GM12878 (cell line): ENCODE measurements at regions not wholly inside any gene's neighbourhood (a gene's known extent, or its start where the extent isn't known, plus 50 kb on each side); places are given as distances from the start of the nearest gene placed in this dataset.

Experiments used
- ATAC-seq: fragments of 200-7000 bp; cut with Tn5 transposase; 3 replicates; pipeline ENCODE4 v1.9.1; 2020; ENCODE audit warnings: mild to moderate bottlenecking, moderate library complexity
- BruUV-seq: library from RNA; stranded (reverse); fragments of 400-500 nt; replicated peaks from 2 replicates; lab custom pipeline; 2021; lab: Mats Ljungman, UMichigan
- CTCF ChIA-PET: fragments of 300-600 bp; sonication (Branson Sonifier 250); formaldehyde crosslinking; extraction: SDS; loops from one replicate; lab custom pipeline; 2021; ENCODE audit warnings: inconsistent platforms; lab: Yijun Ruan, JAX
- POLR2A ChIA-PET: fragments of 350-600 bp; formaldehyde crosslinking; extraction: SDS; loops from one replicate; lab custom pipeline; 2021; ENCODE audit warnings: inconsistent platforms; lab: Charles Lee
- RAD21 ChIA-PET: fragments of 300-600 bp; sonication (Branson Sonifier 250); formaldehyde crosslinking; loops from one replicate; lab custom pipeline; 2023; ENCODE audit warnings: antibody characterized with exemption; ENCODE audit not compliant: unreplicated experiment; lab: Charles Lee
- SMC1A ChIA-PET: fragments of 300-600 bp; sonication (Branson Sonifier 250); formaldehyde crosslinking; loops from one replicate; lab custom pipeline; 2023; ENCODE audit not compliant: unreplicated experiment, uncharacterized antibody; lab: Charles Lee
- DNase-seq: peaks from one replicate; pipeline ENCODE4 v3.0.0-alpha.2; 2011; ENCODE audit warnings: low read depth, low spot score
- FAIRE-seq: peaks from 3 replicates; lab custom pipeline; 2011; peaks lifted over from hg19 to GRCh38; lab: Jason Lieb, UNC
- H2AFZ ChIP-seq: 2 replicates; pipeline ENCODE4 v1.6.0; 2011; ENCODE audit warnings: low read depth, low read length, control low read depth; ENCODE audit not compliant: control insufficient read depth
- H3K27ac ChIP-seq: 2 replicates; pipeline ENCODE4 v1.5.1; 2011; ENCODE audit warnings: control low read depth; ENCODE audit not compliant: control insufficient read depth, insufficient read depth
- H3K27me3 ChIP-seq, 2 experiments: replicated peaks in 1 of 2; 2 replicates each; pipeline versions ENCODE4 v1.6.0 to v1.6.1; 2011; ENCODE audit warnings: low read length in 1 of 2; ENCODE audit not compliant: control insufficient read depth in 2 of 2, insufficient read depth in 2 of 2
- H3K36me3 ChIP-seq, 2 experiments: 2 replicates each; pipeline ENCODE4 v1.5.1; 2011; ENCODE audit warnings: low read length in 1 of 2; ENCODE audit not compliant: control insufficient read depth in 2 of 2, insufficient read depth in 2 of 2
- H3K4me1 ChIP-seq: 2 replicates; pipeline ENCODE4 v1.6.1; 2011; ENCODE audit warnings: mild to moderate bottlenecking, low read length, moderate library complexity, mixed read lengths; ENCODE audit not compliant: control insufficient read depth, insufficient read depth
- H3K4me2 ChIP-seq: 2 replicates; pipeline ENCODE4 v1.6.0; 2011; ENCODE audit warnings: control low read depth; ENCODE audit not compliant: control insufficient read depth, insufficient read depth
- H3K4me3 ChIP-seq: fragments of 200-600 bp; sonication (generic); 2 replicates; pipeline ENCODE4 v1.5.1; 2016
- H3K79me2 ChIP-seq: 2 replicates; pipeline ENCODE4 v1.6.0; 2011; ENCODE audit warnings: low read length; ENCODE audit not compliant: control insufficient read depth, insufficient read depth
- H3K9ac ChIP-seq: 2 replicates; pipeline ENCODE4 v1.8.0; 2011; ENCODE audit warnings: low read length, control low read depth, mixed read lengths; ENCODE audit not compliant: control insufficient read depth, insufficient read depth
- H3K9me3 ChIP-seq: replicated peaks from 3 replicates; pipeline ENCODE4 v1.5.1; 2011; ENCODE audit warnings: mild to moderate bottlenecking, low read length; ENCODE audit not compliant: control insufficient read depth, insufficient read depth
- H4K20me1 ChIP-seq: 2 replicates; pipeline ENCODE4 v1.6.0; 2011; ENCODE audit not compliant: control insufficient read depth, insufficient read depth
- ESRRA ChIP-seq: IDR thresholded peaks from 2 replicates; pipeline ENCODE4 v1.6.1; 2012; ENCODE audit warnings: mild to moderate bottlenecking, low read length, improper control_type of control experiment
- HDAC6 ChIP-seq: fragments of 200-600 bp; sonication (generic); IDR thresholded peaks from one replicate; pipeline ENCODE4 v1.8.0; 2017; ENCODE audit warnings: antibody characterized with exemption; ENCODE audit not compliant: unreplicated experiment
- MEF2A ChIP-seq: IDR thresholded peaks from 2 replicates; pipeline ENCODE4 v1.6.1; 2011; ENCODE audit warnings: low read depth, mild to moderate bottlenecking, low read length, moderate library complexity; ENCODE audit not compliant: insufficient read depth
- POU2F2 ChIP-seq: IDR thresholded peaks from 3 replicates; pipeline ENCODE4 v1.6.1; 2011; ENCODE audit warnings: low read depth, mild to moderate bottlenecking, low read length, borderline replicate concordance
- RAD51 ChIP-seq: fragments of 450-650 bp; IDR thresholded peaks from 2 replicates; pipeline ENCODE4 v1.6.1; 2016; ENCODE audit warnings: moderate library complexity, mild to moderate bottlenecking, inconsistent platforms
- RCOR1 ChIP-seq: conservative IDR thresholded peaks from 2 replicates; pipeline ENCODE4 v1.6.1; 2012; ENCODE audit warnings: low read depth, low read length, improper control_type of control experiment
- SREBF2 ChIP-seq: IDR thresholded peaks from 2 replicates; pipeline ENCODE4 v1.6.1; 2012; ENCODE audit warnings: mild to moderate bottlenecking, low read length
- TCF3 ChIP-seq: IDR thresholded peaks from 2 replicates; pipeline ENCODE4 v1.6.1; 2012; ENCODE audit warnings: low read depth, mild to moderate bottlenecking, low read length, borderline replicate concordance; ENCODE audit not compliant: insufficient read depth
- WRNIP1 ChIP-seq: IDR thresholded peaks from 2 replicates; pipeline ENCODE4 v1.6.1; 2011; ENCODE audit warnings: low read depth, low read length, improper control_type of control experiment, borderline replicate concordance
- ZNF384 ChIP-seq: IDR thresholded peaks from 2 replicates; pipeline ENCODE4 v1.6.1; 2012; ENCODE audit warnings: low read depth, mild to moderate bottlenecking, low read length, improper control_type of control experiment, borderline replicate concordance
- ZSCAN29 ChIP-seq: fragments of 450-650 bp; IDR thresholded peaks from 2 replicates; pipeline ENCODE4 v1.6.1; 2017; ENCODE audit warnings: mild to moderate bottlenecking, moderate library complexity
- WGBS: methylation state at CpG from one replicate; pipeline ENCODE4 v1.1.6; 2016; ENCODE audit warnings: low lambda C conversion rate; ENCODE audit not compliant: insufficient replicate concordance, insufficient coverage; ENCODE audit errors: missing lambda C conversion rate; 5-methylcytosine and 5-hydroxymethylcytosine counted together
- in situ Hi-C: fragments of 300-500 bp; cut with MboI; formaldehyde crosslinking; loops from 9 replicates; pipeline ENCODE4 v1.14.3; 2018; ENCODE audit warnings: mixed read lengths
- intact Hi-C: fragments of 100-400 bp; cut with micrococcal nuclease; formaldehyde crosslinking; loops from one replicate; pipeline ENCODE4 v1.14.2; 2022; ENCODE audit not compliant: unreplicated experiment
- TF ChIP-seq, protein P1 (sequence below): fragments of 450-650 bp; IDR thresholded peaks from 2 replicates; pipeline ENCODE4 v1.6.1; 2017; ENCODE audit warnings: mild to moderate bottlenecking, moderate library complexity
- TF ChIP-seq, protein P2 (sequence below): fragments of 150-350 bp; IDR thresholded peaks from 2 replicates; pipeline ENCODE4 v1.6.1; 2016; ENCODE audit warnings: low read depth, low read length
- TF ChIP-seq, protein P3 (sequence below): fragments of 450-650 bp; IDR thresholded peaks from 2 replicates; pipeline ENCODE4 v1.6.1; 2018; ENCODE audit warnings: borderline replicate concordance, mild to moderate bottlenecking; ENCODE audit not compliant: partially characterized antibody

DNA sequence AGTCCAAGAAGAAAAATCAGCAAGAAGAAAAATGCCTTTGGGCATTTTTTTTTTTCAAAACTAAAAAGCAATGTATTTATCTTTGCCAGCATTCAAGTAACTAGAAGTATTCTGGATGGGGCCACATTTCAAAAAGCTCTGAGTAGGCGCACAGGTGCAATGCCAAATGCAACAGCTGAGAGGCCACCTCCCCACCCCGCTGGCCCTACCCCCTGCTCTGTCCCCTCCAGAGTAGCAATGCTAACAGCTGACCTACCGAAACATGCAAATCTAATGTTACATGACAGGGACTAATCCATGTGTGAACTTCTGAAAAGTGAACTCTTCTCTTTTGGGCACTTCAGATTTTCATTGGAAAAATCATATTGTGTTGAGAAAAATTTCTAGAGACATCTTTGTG is 153.7 kb upstream of the SLC38A2 start:
- H3K4me3 ChIP-seq, result no peak overlapping the region
- intact Hi-C loops (no loop called here), in situ Hi-C loops (no loop called here)
- SMC1A ChIA-PET, result interaction anchor here (0.7 to 3.3 kb wide), 5 partner anchors 9 to 140 kb away, joined by 3 to 16 read pairs (median 5); no protein-coding TSS in a partner anchor
- H3K9ac ChIP-seq, result no peak overlapping the region
- no peak overlapping the region for H3K4me2 ChIP-seq
- no peaks in the 10 kb centered on the region for H3K4me1 ChIP-seq
- RAD21 ChIA-PET, result no interaction called here
- no peaks in the 10 kb centered on the region for H3K36me3 ChIP-seq
- H3K79me2 ChIP-seq, result no peaks in the 10 kb centered on the region
- no peak overlapping the region for H3K27ac ChIP-seq
- H2AFZ ChIP-seq, result no peak overlapping the region
- WGBS, result 100% methylated on average over 3 of the region's 3 CpGs
- no peaks in the 10 kb centered on the region; the same call in 2 of the 3 replicates for H3K9me3 ChIP-seq
- POLR2A ChIA-PET, result interaction anchor here (0.7 kb wide), 1 partner anchor 19 kb away, joined by 3 read pairs; no protein-coding TSS in a partner anchor
- H3K27me3 ChIP-seq, result no peaks in the 10 kb centered on the region
- CTCF ChIA-PET, result interaction anchor here (1.1 to 1.4 kb wide), 2 partner anchors 9 to 23 kb away, joined by 3 to 6 read pairs; no protein-coding TSS in a partner anchor
- BruUV-seq, result no TSS peak
- FAIRE-seq (no peak), ATAC-seq (no peak), DNase-seq (no peak)
- no peaks in the 10 kb centered on the region for H4K20me1 ChIP-seq
- TF ChIP-seq HDAC6, result no peak
- TF ChIP-seq ESRRA, result no peak
- TF ChIP-seq MEF2A, result no peak
- TF ChIP-seq RCOR1, result no peak
- TF ChIP-seq, protein P1, sequence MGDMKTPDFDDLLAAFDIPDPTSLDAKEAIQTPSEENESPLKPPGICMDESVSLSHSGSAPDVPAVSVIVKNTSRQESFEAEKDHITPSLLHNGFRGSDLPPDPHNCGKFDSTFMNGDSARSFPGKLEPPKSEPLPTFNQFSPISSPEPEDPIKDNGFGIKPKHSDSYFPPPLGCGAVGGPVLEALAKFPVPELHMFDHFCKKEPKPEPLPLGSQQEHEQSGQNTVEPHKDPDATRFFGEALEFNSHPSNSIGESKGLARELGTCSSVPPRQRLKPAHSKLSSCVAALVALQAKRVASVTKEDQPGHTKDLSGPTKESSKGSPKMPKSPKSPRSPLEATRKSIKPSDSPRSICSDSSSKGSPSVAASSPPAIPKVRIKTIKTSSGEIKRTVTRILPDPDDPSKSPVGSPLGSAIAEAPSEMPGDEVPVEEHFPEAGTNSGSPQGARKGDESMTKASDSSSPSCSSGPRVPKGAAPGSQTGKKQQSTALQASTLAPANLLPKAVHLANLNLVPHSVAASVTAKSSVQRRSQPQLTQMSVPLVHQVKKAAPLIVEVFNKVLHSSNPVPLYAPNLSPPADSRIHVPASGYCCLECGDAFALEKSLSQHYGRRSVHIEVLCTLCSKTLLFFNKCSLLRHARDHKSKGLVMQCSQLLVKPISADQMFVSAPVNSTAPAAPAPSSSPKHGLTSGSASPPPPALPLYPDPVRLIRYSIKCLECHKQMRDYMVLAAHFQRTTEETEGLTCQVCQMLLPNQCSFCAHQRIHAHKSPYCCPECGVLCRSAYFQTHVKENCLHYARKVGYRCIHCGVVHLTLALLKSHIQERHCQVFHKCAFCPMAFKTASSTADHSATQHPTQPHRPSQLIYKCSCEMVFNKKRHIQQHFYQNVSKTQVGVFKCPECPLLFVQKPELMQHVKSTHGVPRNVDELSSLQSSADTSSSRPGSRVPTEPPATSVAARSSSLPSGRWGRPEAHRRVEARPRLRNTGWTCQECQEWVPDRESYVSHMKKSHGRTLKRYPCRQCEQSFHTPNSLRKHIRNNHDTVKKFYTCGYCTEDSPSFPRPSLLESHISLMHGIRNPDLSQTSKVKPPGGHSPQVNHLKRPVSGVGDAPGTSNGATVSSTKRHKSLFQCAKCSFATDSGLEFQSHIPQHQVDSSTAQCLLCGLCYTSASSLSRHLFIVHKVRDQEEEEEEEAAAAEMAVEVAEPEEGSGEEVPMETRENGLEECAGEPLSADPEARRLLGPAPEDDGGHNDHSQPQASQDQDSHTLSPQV, result no peak
- TF ChIP-seq TCF3, result no peak
- TF ChIP-seq RAD51, result no peak
- no peak for TF ChIP-seq ZNF384
- TF ChIP-seq POU2F2, result no peak
- TF ChIP-seq, protein P2, sequence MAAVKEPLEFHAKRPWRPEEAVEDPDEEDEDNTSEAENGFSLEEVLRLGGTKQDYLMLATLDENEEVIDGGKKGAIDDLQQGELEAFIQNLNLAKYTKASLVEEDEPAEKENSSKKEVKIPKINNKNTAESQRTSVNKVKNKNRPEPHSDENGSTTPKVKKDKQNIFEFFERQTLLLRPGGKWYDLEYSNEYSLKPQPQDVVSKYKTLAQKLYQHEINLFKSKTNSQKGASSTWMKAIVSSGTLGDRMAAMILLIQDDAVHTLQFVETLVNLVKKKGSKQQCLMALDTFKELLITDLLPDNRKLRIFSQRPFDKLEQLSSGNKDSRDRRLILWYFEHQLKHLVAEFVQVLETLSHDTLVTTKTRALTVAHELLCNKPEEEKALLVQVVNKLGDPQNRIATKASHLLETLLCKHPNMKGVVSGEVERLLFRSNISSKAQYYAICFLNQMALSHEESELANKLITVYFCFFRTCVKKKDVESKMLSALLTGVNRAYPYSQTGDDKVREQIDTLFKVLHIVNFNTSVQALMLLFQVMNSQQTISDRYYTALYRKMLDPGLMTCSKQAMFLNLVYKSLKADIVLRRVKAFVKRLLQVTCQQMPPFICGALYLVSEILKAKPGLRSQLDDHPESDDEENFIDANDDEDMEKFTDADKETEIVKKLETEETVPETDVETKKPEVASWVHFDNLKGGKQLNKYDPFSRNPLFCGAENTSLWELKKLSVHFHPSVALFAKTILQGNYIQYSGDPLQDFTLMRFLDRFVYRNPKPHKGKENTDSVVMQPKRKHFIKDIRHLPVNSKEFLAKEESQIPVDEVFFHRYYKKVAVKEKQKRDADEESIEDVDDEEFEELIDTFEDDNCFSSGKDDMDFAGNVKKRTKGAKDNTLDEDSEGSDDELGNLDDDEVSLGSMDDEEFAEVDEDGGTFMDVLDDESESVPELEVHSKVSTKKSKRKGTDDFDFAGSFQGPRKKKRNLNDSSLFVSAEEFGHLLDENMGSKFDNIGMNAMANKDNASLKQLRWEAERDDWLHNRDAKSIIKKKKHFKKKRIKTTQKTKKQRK, result no peak
- TF ChIP-seq ZSCAN29, result no peak
- no peak for TF ChIP-seq SREBF2
- TF ChIP-seq WRNIP1, result no peak
- TF ChIP-seq, protein P3, sequence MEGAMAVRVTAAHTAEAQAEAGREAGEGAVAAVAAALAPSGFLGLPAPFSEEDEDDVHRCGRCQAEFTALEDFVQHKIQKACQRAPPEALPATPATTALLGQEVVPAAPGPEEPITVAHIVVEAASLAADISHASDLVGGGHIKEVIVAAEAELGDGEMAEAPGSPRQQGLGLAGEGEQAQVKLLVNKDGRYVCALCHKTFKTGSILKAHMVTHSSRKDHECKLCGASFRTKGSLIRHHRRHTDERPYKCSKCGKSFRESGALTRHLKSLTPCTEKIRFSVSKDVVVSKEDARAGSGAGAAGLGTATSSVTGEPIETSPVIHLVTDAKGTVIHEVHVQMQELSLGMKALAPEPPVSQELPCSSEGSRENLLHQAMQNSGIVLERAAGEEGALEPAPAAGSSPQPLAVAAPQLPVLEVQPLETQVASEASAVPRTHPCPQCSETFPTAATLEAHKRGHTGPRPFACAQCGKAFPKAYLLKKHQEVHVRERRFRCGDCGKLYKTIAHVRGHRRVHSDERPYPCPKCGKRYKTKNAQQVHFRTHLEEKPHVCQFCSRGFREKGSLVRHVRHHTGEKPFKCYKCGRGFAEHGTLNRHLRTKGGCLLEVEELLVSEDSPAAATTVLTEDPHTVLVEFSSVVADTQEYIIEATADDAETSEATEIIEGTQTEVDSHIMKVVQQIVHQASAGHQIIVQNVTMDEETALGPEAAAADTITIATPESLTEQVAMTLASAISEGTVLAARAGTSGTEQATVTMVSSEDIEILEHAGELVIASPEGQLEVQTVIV, result no peak
